ENCODE measurements at regions not wholly inside any gene's neighbourhood (a gene's known extent, or its start where the extent isn't known, plus 50 kb on each side); places are given as distances from the start of the nearest gene placed in this dataset.
"Not testable (repeated sequence)": the region's sequence is repeated elsewhere in the genome, so short reads cannot be mapped to it uniquely, and the experiment has no call there.

DNA sequence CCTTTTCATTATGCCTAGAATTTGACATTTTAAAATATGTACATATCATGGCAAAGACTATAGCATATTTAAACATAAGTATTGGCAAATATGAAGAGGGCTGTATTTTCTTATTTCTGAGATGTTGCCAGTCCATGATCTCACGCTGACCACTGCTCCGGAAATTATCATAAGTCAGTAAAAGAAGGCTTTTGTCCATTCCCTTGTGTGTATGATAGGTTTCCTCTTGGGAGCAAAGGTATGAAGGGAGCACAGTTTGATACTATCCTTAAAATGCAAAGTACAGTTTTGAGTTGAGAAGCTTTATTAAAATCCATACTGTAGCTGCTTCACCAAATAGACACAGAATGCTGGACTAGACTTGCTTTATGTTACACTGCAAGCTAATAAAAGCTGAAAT, 52.6 kb upstream of the AGA start:
- H3K4me2 ChIP-seq: no peak overlapping the region
- H3K27ac ChIP-seq: no peak overlapping the region
- no peaks in the 10 kb centered on the region for H4K20me1 ChIP-seq (ENCODE audit: insufficient read depth)
- H2AFZ ChIP-seq (ENCODE audit: low read depth): no peak overlapping the region
- no peaks in the 10 kb centered on the region for H3K79me2 ChIP-seq (ENCODE audit: insufficient read depth, low read depth)
- TF ChIP-seq CTCF (conservative IDR thresholded peaks at IDR 0.05; ENCODE audit: low read depth, low read length): no peak
- H3K4me3 ChIP-seq (IDR thresholded peaks at IDR 0.05; ENCODE audit: insufficient read depth, low read depth, low read length): no peak overlapping the region
- H3K27me3 ChIP-seq (ENCODE audit: insufficient read depth, low read depth): no peaks in the 10 kb centered on the region
- H3K36me3 ChIP-seq (ENCODE audit: insufficient read depth): no peaks in the 10 kb centered on the region
- H3K9ac ChIP-seq: no peak overlapping the region
- H3K4me1 ChIP-seq (ENCODE audit: low read depth, poor library complexity, severe bottlenecking): no peaks in the 10 kb centered on the region

DNA sequence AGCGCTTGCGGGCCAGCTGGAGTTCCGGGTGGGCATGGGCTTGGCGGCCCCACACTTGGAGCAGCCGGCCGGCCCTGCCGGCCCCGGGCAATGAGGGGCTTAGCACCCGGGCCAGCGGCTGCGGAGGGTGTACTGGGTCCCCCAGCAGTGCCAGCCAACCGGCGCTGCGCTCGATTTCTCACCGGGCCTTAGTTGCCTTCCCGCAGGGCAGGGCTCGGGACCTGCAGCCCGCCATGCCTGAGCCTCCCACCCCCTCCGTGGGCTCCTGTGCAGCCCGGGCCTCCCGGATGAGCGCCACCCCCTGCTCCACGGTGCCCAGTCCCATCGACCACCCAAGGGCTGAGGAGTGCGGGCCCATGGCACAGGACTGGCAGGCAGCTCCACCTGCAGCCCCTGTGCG, 53.4 kb upstream of the AGA start:
- not testable (repeated sequence) for H3K4me1 ChIP-seq (ENCODE audit: low read depth, poor library complexity, severe bottlenecking); H3K9ac ChIP-seq; H3K79me2 ChIP-seq (ENCODE audit: insufficient read depth, low read depth); H3K4me3 ChIP-seq (IDR thresholded peaks at IDR 0.05; ENCODE audit: insufficient read depth, low read depth, low read length); H3K4me2 ChIP-seq; H3K27ac ChIP-seq; H3K36me3 ChIP-seq (ENCODE audit: insufficient read depth); H4K20me1 ChIP-seq (ENCODE audit: insufficient read depth); H3K27me3 ChIP-seq (ENCODE audit: insufficient read depth, low read depth); H2AFZ ChIP-seq (ENCODE audit: low read depth)

DNA sequence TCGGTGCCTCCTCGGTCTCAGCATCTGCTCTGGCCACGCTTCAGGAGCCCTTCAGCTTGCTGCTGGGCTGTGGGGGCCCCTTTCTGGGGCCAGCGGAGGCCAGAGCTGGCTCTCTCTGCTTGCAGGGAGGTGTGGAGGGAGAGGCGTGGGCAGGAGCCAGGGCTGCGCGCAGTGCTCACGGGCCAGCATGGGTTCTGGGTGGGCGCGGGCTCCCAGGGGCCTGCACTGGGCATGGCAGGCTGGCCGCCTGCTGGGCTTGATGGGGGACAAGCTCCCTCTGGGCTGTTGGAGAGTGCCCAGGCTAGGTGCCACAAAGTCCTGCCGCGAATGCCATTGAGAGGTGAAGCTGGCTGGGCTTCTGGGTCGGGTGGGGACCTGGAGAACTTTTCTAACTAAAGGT, 57.3 kb upstream of the AGA start:
- H3K27me3 ChIP-seq (ENCODE audit: insufficient read depth, low read depth): no peaks in the 10 kb centered on the region
- no peak overlapping the region for H3K27ac ChIP-seq
- no peak for TF ChIP-seq CTCF (conservative IDR thresholded peaks at IDR 0.05; ENCODE audit: low read depth, low read length)
- no peaks in the 10 kb centered on the region for H4K20me1 ChIP-seq (ENCODE audit: insufficient read depth)
- no peak overlapping the region for H2AFZ ChIP-seq (ENCODE audit: low read depth)
- no peaks in the 10 kb centered on the region for H3K79me2 ChIP-seq (ENCODE audit: insufficient read depth, low read depth)
- H3K4me3 ChIP-seq (IDR thresholded peaks at IDR 0.05; ENCODE audit: insufficient read depth, low read depth, low read length): no peak overlapping the region
- H3K4me1 ChIP-seq (ENCODE audit: low read depth, poor library complexity, severe bottlenecking): no peaks in the 10 kb centered on the region
- H3K9ac ChIP-seq: no peak overlapping the region
- H3K36me3 ChIP-seq (ENCODE audit: insufficient read depth): no peaks in the 10 kb centered on the region
- no peak overlapping the region for H3K4me2 ChIP-seq

DNA sequence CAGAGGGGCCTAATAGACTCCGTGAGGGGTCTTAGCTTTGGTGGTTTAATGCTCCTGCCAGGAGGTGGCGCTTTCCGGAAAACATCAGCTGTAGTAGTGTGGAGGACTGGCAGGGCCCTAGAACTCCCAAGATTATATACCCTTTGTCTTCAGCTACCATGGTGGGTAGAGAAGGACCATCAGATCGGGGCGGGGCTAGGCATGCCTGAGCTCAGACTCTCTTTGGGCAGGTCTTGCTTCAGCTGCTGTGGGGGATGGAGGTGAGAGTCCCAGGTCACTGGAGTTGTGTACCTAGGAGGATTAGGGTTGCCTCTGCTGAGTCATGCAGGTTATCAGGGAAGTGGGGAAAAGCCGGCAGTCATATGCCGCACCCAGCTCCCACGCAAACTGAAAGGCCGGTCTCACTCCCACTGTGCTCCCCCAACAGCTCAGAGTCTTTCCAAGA, 63.0 kb upstream of the AGA start:
- Histone ChIP-seq H3K27me3 (ENCODE audit: insufficient read depth, low read depth) (no peaks in the 10 kb centered on the region), H2AFZ (ENCODE audit: low read depth) (no peak overlapping the region), H3K4me1 (ENCODE audit: low read depth, poor library complexity, severe bottlenecking) (no peaks in the 10 kb centered on the region), H3K4me2 (no peak overlapping the region), H3K27ac (no peak overlapping the region), H3K4me3 (IDR thresholded peaks at IDR 0.05; ENCODE audit: insufficient read depth, low read depth, low read length) (no peak overlapping the region), H3K9ac (no peak overlapping the region), H3K36me3 (ENCODE audit: insufficient read depth) (no peaks in the 10 kb centered on the region), H3K79me2 (ENCODE audit: insufficient read depth, low read depth) (no peaks in the 10 kb centered on the region), H4K20me1 (ENCODE audit: insufficient read depth) (no peaks in the 10 kb centered on the region)
- TF ChIP-seq CTCF (conservative IDR thresholded peaks at IDR 0.05; ENCODE audit: low read depth, low read length): no peak

GRCh38 chr4:177508662-177509061, 66.4 kb upstream of the AGA start:
- Histone ChIP-seq H3K36me3 (ENCODE audit: insufficient read depth) (no peaks in the 10 kb centered on the region), H3K4me1 (ENCODE audit: low read depth, poor library complexity, severe bottlenecking) (no peaks in the 10 kb centered on the region), H3K27me3 (ENCODE audit: insufficient read depth, low read depth) (no peaks in the 10 kb centered on the region), H3K4me3 (IDR thresholded peaks at IDR 0.05; ENCODE audit: insufficient read depth, low read depth, low read length) (no peak overlapping the region), H3K27ac (no peak overlapping the region), H4K20me1 (ENCODE audit: insufficient read depth) (no peaks in the 10 kb centered on the region), H3K4me2 (no peak overlapping the region), H3K79me2 (ENCODE audit: insufficient read depth, low read depth) (no peaks in the 10 kb centered on the region), H3K9ac (no peak overlapping the region), H2AFZ (ENCODE audit: low read depth) (no peak overlapping the region)
- TF ChIP-seq CTCF (conservative IDR thresholded peaks at IDR 0.05; ENCODE audit: low read depth, low read length): no peak

Data from KMS-11 (cell line).